ENCODE measurements at regions not wholly inside any gene's neighbourhood (a gene's known extent, or its start where the extent isn't known, plus 50 kb on each side); places are given as distances from the start of the nearest gene placed in this dataset.
"Not testable (repeated sequence)": the region's sequence is repeated elsewhere in the genome, so short reads cannot be mapped to it uniquely, and the experiment has no call there.

DNA sequence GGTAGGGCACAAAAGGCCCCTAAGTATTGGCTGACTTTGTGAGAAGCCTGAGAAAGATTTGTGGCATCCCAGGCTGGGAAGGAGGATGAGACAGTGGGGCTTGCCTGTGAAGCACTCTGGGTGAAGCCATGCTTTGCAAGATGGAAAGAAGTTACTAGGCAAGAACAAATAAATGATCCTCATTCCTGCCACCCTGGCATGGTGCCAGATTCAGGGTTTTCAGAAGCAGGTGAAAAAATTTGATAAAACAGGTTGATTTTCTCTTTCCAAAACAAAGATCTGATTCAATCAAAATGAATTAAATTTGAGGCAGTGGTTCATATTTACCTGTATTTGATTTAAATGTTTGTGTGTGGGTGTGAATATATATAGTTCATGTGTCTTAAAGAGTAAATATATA lies 386.9 kb upstream of the PROX1 start:
- peaks cover 2 to 6% of the 10 kb centered on the region in 2 donors for H3K9me3 Mint-ChIP-seq
- H3K4me3 Mint-ChIP-seq: no peak overlapping the region
- no peak overlapping the region for H3K27ac Mint-ChIP-seq
- H3K4me1 Mint-ChIP-seq: no peaks in the 10 kb centered on the region
- no peak for DNase-seq
- H3K36me3 Mint-ChIP-seq: no peaks in the 10 kb centered on the region
- no peak for ATAC-seq (replicated peaks)
- H3K27me3 Mint-ChIP-seq: peaks cover 0 to 12% of the 10 kb centered on the region in 2 donors

DNA sequence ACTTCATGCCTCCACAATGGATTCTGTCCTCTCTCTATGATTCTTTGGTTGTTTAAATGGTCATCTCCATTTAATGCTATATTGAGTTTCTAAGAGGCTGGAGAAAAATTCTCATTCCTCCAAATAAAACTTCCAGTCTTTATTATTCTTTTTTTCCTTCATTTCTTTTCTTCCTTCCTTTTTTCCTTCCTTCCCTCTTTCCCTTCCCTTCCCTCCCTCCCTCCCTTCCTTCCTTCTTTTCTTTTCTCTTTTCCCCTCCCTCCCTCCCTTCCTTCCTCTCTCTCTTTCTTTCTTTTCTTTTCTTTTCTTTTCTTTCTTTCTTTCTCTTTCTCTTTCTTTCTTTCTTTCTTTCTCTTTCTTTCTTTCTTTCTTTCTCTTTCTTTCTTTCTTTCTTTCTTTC lies 386.1 kb upstream of the PROX1 start:
- not testable (repeated sequence) for H3K4me1 Mint-ChIP-seq; ATAC-seq (replicated peaks); H3K27ac Mint-ChIP-seq; H3K36me3 Mint-ChIP-seq; DNase-seq; H3K9me3 Mint-ChIP-seq; H3K4me3 Mint-ChIP-seq
- H3K27me3 Mint-ChIP-seq: peaks cover 0 to 12% of the 10 kb centered on the region in 2 donors

DNA sequence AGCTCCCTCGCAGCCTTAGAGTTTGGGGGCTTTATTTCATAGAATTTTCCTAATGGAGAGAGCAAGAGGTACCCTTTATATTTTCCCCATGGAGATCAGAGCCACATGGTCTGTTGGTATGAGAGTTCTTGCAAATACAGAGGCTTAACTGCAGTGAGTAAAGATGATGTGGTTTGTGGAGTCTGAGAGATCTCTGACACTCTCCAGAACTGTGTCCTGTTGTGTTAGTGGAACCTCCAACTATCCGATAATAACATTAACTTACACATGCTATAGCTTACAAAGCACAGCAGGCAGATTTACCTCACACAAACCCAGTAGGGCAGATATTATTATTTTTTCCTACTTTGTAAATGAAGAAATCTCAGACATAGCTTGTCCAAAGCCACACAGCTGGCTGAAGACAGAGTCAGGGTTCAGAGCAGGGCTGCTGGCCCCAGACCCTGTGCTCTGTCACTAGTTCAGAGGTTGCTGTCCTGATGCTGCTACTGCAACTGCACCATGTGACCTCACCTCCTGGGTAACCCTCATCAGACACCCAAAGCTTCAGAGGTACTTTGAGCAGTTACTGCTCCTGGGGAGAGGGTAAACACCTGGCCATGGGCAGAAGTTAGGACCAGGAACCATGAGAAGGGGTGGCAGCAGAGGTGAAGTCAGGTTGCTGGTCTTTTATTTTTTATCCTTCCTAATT lies 384.8 kb upstream of the PROX1 start:
- DNase-seq: no peak
- no peaks in the 10 kb centered on the region for H3K4me1 Mint-ChIP-seq
- no peak for ATAC-seq (replicated peaks)
- no peak overlapping the region for H3K27ac Mint-ChIP-seq
- no peaks in the 10 kb centered on the region for H3K36me3 Mint-ChIP-seq
- H3K27me3 Mint-ChIP-seq: peaks cover 0 to 12% of the 10 kb centered on the region in 2 donors
- H3K9me3 Mint-ChIP-seq: peaks cover 2 to 6% of the 10 kb centered on the region in 2 donors
- no peak overlapping the region for H3K4me3 Mint-ChIP-seq

DNA sequence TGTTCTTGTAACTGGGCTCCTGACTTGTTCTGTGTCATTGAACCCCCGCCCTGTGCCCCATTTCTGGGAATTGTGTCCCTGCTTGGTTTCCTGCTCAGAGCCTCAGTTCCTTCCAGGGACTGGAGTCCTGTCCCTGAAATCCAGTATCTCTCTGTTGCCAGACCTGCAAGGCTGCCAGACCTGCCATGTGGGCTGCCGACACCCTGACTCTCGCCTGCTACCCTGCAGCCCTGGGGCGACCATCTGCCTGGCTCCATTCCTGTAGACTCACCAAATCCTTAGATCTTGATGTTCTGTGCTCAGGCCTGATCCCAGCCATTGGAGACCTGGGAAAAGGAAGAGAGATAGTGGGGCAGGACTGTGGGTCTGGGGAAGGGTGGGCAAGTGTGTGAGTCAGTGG lies 383.3 kb upstream of the PROX1 start:
- Mint-ChIP-seq H3K27ac (no peak overlapping the region), H3K9me3 (no peaks in the 10 kb centered on the region), H3K4me1 (no peaks in the 10 kb centered on the region), H3K27me3 (peaks cover 0 to 12% of the 10 kb centered on the region in 2 donors), H3K4me3 (no peak overlapping the region), H3K36me3 (no peaks in the 10 kb centered on the region)
- no peak for ATAC-seq (replicated peaks)
- no peak for DNase-seq

DNA sequence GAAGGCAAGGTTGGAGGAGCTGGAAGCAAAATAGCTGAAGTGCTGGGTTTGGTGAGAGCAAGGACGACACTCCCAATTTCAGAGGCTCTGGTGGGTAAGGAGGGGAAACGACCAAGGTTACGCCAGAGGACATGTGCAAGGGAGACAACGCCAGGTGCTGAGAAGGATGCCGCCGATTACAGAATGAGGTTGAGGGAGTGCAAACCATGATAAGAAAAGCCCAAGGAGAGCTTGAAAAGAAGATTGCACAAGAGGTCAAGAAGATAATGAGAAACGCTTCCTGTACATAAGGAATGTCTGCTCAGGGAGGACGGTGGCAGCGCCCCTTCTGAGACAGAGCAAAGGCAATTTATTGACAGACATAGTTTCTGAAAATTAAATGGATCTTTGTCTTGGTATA lies 382.0 kb upstream of the PROX1 start:
- ATAC-seq (replicated peaks): no peak

DNA sequence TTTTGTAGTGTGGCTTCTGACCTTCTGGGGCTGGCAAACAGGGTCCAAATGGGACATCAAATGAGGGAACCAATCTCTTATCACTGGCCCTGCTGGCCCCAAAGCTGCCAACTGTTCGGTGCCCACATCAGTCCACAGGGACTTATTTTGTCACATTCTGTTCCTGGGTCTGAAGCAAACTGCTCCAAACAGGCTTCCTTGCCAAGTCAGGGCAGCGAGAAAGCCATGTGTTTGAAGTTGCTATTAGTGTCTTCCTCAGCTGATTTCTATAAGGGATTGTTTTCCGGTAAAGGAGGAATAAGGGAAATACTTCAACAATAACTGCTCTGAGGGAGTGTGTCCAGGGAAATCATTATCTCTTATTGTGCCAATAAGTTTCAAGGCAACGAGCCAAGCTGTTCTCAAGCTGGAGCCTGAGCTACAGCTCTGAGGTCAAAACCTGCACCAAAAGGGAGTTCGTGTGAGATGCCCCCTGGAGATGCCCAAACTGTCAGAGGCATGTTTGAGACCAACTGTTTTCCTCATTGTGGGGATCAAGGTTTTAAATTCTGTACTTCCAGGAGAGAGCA lies 381.4 kb upstream of the PROX1 start:
- Mint-ChIP-seq H3K9me3 (no peaks in the 10 kb centered on the region), H3K27ac (no peak overlapping the region), H3K4me3 (no peak overlapping the region), H3K27me3 (peaks cover 0 to 12% of the 10 kb centered on the region in 2 donors), H3K36me3 (no peaks in the 10 kb centered on the region), H3K4me1 (no peaks in the 10 kb centered on the region)
- ATAC-seq (replicated peaks) (no peak), DNase-seq (no peak)

More for the DNA sequence above, 382.0 kb upstream of the PROX1 start:
- no peak for DNase-seq
- peaks cover 0 to 12% of the 10 kb centered on the region in 2 donors for H3K27me3 Mint-ChIP-seq
- H3K4me3 Mint-ChIP-seq: no peak overlapping the region
- H3K36me3 Mint-ChIP-seq: no peaks in the 10 kb centered on the region
- H3K4me1 Mint-ChIP-seq: no peaks in the 10 kb centered on the region
- H3K27ac Mint-ChIP-seq: no peak overlapping the region
- H3K9me3 Mint-ChIP-seq: no peaks in the 10 kb centered on the region

DNA sequence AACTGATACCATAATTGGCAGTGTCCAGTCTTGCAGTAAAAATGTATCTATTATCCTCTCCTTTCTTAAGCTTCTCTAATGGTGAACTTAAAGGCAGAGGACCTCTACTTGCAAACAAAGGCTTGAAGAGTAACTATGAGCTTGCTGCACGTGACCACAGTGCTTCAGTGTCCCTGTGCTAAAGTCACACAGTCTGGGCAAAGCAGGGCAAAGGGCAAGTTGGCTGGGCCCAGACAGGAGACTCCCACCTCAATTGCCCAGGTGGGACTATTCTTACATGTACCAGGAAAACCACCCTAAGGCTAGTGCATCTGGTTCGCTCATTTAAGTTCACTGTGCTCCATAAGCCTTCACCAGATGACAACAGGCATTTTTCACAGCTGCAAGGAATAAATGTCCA lies 374.2 kb upstream of the PROX1 start:
- Mint-ChIP-seq H3K4me1 (no peaks in the 10 kb centered on the region), H3K9me3 (no peaks in the 10 kb centered on the region), H3K36me3 (no peaks in the 10 kb centered on the region), H3K27ac (no peak overlapping the region), H3K27me3 (peaks cover 5 to 6% of the 10 kb centered on the region in 2 donors), H3K4me3 (no peak overlapping the region)
- ATAC-seq (replicated peaks) (no peak), DNase-seq (no peak)

DNA sequence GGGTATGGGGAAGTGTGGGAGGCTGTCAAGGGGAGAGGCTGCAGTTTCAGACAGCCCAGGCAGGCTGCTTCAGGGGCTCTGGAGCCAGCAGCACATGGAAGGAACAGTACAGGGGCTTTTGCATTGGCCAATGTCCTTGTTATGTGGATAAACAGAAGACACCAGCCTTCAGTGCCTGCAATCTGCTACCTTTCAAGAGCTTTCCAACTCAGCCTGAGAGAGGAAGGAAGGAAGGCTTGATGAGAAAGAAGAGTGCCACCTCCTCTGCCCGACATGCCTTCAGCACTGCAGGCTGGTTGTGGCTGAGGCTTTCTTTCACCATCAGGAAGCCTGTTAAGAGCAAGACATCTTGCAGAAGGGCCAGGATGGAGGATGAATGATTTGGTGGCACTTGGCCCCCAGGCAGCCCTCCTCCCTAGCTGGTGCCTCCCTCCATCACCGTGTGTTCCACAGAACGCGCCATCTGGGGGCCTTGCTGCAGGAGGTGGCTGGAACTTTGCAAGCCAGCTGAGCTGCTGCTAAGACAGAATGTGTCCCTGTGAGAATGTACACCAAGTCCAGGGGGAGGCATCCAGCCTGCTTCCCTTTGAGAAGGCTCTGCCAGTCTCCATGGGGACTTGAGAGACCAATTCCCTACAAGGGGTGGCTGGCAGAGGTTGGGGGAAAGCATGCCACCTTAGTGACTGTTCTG lies 372.4 kb upstream of the PROX1 start:
- no peak overlapping the region for H3K4me3 Mint-ChIP-seq
- H3K27ac Mint-ChIP-seq: no peak overlapping the region
- H3K4me1 Mint-ChIP-seq: no peaks in the 10 kb centered on the region
- no peaks in the 10 kb centered on the region for H3K36me3 Mint-ChIP-seq
- peaks cover 5 to 6% of the 10 kb centered on the region in 2 donors for H3K27me3 Mint-ChIP-seq
- H3K9me3 Mint-ChIP-seq: peaks cover 0 to 2% of the 10 kb centered on the region in 2 donors
- ATAC-seq (replicated peaks): peak in 1 of 2 donors; percentile 16
- no peak for DNase-seq

DNA sequence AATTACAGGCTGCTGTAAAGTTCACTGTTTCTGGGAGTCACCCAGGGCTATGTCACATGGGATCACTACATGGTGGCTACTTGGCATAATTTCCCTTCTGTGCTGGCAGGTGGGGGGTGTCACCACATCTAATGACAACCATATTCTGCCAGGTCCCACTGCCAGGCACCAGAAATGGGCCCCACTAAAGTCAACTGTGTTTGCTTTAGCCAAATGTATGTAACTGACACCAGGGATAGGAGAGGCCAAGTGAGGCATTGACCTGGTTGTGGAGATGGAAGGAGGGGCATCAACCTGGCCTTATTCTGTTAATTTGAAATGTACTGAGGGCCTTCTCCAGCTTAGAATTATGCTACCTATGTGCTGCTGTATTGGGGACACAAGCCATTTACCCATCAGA lies 370.6 kb upstream of the PROX1 start:
- ATAC-seq (replicated peaks) (no peak), DNase-seq (no peak)
- Mint-ChIP-seq H3K27ac (no peak overlapping the region), H3K9me3 (peaks cover 0 to 2% of the 10 kb centered on the region in 2 donors), H3K4me1 (no peaks in the 10 kb centered on the region), H3K4me3 (no peak overlapping the region), H3K27me3 (peaks cover 5 to 6% of the 10 kb centered on the region in 2 donors), H3K36me3 (no peaks in the 10 kb centered on the region)

DNA sequence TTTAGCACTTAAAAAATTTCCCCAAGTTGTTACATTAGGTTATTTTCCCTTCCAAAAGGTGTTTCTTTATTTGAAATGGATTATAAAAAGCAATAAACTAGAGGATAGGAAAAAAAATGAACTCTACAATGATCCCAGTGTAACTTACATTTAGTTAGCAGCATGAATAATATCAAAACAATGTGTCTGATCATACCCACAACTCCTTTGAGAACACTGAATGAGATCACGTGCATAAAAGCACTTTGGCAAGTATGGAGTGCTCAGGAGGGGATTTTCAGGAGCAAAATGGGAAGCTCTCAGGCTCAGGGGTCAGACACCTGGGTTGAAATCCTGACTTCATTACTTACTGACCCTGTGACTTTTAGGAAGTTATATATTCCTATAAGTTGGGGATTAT lies 369.7 kb upstream of the PROX1 start:
- Mint-ChIP-seq H3K27me3 (peaks cover 5 to 6% of the 10 kb centered on the region in 2 donors), H3K4me1 (peaks cover 0 to under 1% of the 10 kb centered on the region in 2 donors), H3K36me3 (no peaks in the 10 kb centered on the region), H3K4me3 (no peak overlapping the region), H3K9me3 (peaks cover 0 to 2% of the 10 kb centered on the region in 2 donors), H3K27ac (no peak overlapping the region)
- DNase-seq (no peak), ATAC-seq (replicated peaks) (no peak)

DNA sequence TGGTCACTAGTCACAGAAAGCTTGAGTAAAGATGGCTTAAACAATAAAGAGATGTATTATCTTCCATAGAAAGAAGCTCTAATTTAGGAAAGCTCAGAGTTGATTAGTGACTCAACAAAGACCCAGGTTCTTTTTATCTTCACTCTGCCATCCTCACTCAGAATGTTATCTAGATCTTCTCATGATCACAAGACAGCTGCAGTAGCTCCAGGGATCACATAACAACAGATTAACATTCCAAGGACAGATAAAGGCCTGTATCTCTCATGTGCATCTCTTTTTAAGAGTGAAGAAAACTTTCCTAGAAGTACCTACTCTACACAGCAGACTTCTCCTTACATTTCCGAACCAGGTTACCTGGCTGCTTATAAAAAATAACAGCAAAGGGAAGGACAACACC lies 368.7 kb upstream of the PROX1 start:
- DNase-seq (no peak), ATAC-seq (replicated peaks) (no peak)
- Mint-ChIP-seq H3K27me3 (peaks cover 5 to 6% of the 10 kb centered on the region in 2 donors), H3K4me3 (no peak overlapping the region), H3K36me3 (no peaks in the 10 kb centered on the region), H3K4me1 (peaks cover 3 to 6% of the 10 kb centered on the region in 2 donors), H3K9me3 (peaks cover 7 to 8% of the 10 kb centered on the region in 2 donors), H3K27ac (no peak overlapping the region)

DNA sequence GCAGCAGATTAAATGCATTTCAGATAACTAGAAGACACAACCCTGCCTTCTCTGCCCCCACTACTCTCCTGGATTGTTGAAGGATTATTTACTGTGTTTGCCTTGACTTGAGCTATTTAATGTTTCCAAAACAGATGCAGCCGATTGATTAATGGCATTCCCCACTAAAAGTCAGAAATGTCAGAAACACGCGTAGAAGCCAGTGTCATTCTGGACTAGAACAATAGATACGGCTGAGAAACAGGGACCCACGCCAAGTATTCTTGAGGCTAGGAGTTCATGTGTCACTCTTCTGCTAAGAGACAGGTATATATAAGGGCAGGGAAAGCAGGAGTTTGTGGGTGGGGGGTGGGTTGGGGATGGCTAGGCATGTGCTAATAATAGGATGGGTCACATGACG lies 366.7 kb upstream of the PROX1 start:
- no peak for DNase-seq
- H3K4me3 Mint-ChIP-seq: no peak overlapping the region
- no peak for ATAC-seq (replicated peaks)
- H3K4me1 Mint-ChIP-seq: peaks cover 3 to 6% of the 10 kb centered on the region in 2 donors
- peaks cover 9 to 11% of the 10 kb centered on the region in 2 donors for H3K9me3 Mint-ChIP-seq
- H3K27me3 Mint-ChIP-seq: peaks cover 2 to 3% of the 10 kb centered on the region in 2 donors
- H3K36me3 Mint-ChIP-seq: no peaks in the 10 kb centered on the region
- H3K27ac Mint-ChIP-seq: no peak overlapping the region

DNA sequence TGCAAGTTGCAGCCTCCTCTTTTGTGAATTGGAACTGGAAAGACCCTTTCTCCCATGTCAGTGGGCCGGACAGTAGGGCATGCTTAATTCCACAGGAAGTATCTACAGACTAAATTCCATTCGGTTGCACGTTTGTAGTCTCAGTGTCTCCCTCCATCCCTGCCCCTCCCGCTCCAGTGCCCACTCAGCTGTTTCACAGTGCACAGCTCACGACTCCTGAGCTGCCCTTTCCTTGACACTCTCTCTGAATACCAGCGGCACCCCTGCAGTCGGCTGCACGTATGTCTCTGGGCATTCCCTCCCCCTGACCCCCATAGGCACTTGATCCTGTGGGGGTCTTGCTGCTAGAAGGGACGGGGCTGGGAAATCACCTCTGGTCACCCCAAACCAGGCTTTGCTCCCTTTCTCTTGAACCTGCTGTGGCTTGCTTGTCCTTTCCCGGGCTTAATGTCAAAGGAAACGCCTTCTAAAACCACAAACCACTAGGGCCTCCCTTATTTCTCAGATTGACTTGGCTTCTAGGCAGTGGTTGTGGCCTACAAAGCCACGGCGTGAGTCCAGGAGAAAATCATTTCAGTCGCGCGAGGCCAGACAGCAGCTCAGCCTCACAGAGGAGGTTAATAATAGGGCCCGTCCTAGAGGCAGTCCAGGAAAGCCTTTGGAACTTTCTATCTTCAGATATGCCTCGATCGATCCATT lies 365.3 kb upstream of the PROX1 start:
- ATAC-seq (replicated peaks): peak; percentile 63 to 67
- no peaks in the 10 kb centered on the region for H3K27me3 Mint-ChIP-seq
- H3K4me3 Mint-ChIP-seq: no peak overlapping the region
- H3K36me3 Mint-ChIP-seq: no peaks in the 10 kb centered on the region
- peaks cover 3 to 6% of the 10 kb centered on the region in 2 donors for H3K4me1 Mint-ChIP-seq
- H3K27ac Mint-ChIP-seq: no peak overlapping the region
- H3K9me3 Mint-ChIP-seq: peaks cover 9 to 14% of the 10 kb centered on the region in 2 donors
- DNase-seq: no peak

DNA sequence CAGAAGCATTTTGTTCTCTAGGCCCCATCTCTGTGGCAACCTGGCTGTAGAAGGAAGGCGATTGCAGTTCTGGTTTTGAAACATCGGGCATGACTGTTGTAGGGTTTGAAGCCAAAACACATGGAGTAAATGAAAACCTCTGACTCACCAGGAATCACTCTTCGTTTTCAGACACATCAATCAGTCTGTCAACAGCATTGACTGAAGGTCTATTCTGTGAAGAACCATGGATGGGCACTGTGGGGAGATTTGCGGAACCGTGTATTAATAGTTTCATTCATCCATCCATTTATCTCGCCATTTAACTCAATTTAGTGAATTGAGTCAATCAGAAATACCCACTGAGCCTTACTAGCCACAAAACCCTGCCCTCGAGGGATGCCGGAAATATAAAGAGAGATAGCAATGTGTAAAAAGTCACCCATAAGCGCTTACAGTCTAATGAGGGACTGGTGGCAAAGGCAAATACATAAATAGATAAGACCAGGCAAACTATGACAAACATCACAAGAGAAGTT lies 364.6 kb upstream of the PROX1 start:
- ATAC-seq (replicated peaks) (peak in 1 of 2 donors; percentile 20), DNase-seq (no peak)
- H3K9me3 Mint-ChIP-seq: peaks cover 9 to 16% of the 10 kb centered on the region in 2 donors
- H3K4me3 Mint-ChIP-seq: no peak overlapping the region
- H3K27me3 Mint-ChIP-seq: no peaks in the 10 kb centered on the region
- H3K27ac Mint-ChIP-seq: no peak overlapping the region
- H3K36me3 Mint-ChIP-seq: no peaks in the 10 kb centered on the region
- H3K4me1 Mint-ChIP-seq: peaks cover 3 to 6% of the 10 kb centered on the region in 2 donors
